ENCODE measurements at regions not wholly inside any gene's neighbourhood (a gene's known extent, or its start where the extent isn't known, plus 50 kb on each side); places are given as distances from the start of the nearest gene placed in this dataset.

GRCh38 chrX:6898371-6898770, 249.1 kb upstream of the STS start:
- TF ChIP-seq CTCF (IDR thresholded peaks at IDR 0.05; ENCODE audit: low read depth, low read length), result no peak
- no peak for TF ChIP-seq EZH2phosphoT487 (IDR thresholded peaks at IDR 0.05; ENCODE audit: low read depth)
